GM12874 (cell line): ENCODE measurements at regions not wholly inside any gene's neighbourhood (a gene's known extent, or its start where the extent isn't known, plus 50 kb on each side); places are given as distances from the start of the nearest gene placed in this dataset.

Experiments used
- TF ChIP-seq, protein P1 (sequence below): IDR thresholded peaks from 2 replicates; pipeline ENCODE4 v1.5.1; 2011; ENCODE audit warnings: low read depth, mild to moderate bottlenecking, control low read depth, low read length, moderate library complexity; ENCODE audit not compliant: insufficient read depth

GRCh38 chr1:244246334-244246733, 195.3 kb downstream of the ZBTB18 start:
- TF ChIP-seq, protein P1, sequence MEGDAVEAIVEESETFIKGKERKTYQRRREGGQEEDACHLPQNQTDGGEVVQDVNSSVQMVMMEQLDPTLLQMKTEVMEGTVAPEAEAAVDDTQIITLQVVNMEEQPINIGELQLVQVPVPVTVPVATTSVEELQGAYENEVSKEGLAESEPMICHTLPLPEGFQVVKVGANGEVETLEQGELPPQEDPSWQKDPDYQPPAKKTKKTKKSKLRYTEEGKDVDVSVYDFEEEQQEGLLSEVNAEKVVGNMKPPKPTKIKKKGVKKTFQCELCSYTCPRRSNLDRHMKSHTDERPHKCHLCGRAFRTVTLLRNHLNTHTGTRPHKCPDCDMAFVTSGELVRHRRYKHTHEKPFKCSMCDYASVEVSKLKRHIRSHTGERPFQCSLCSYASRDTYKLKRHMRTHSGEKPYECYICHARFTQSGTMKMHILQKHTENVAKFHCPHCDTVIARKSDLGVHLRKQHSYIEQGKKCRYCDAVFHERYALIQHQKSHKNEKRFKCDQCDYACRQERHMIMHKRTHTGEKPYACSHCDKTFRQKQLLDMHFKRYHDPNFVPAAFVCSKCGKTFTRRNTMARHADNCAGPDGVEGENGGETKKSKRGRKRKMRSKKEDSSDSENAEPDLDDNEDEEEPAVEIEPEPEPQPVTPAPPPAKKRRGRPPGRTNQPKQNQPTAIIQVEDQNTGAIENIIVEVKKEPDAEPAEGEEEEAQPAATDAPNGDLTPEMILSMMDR = no peak

DNA sequence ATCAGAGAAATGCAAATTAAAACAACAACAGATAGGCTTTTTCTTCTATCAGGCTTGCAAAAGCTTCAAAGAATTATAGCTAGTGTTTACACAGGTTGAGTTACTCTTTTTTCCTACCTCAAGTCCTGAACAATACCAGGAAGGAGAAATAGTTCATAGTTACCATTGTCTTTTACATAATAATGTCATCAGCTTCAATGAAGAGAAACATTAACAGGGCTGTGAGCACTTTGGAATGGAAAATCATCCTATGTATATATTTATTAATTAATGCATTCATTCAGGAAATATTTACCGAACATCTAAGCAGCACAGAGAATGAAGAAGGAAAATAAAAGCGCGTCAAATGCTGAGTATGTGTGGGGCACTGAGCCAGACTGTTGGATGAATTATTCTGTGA, 197.3 kb downstream of the ZBTB18 start:
- TF ChIP-seq, protein P1 = no peak

- TF ChIP-seq, protein P1 = no peak
Measured at GRCh38 chr1:244252211-244252610, 199.5 kb downstream of the ADSS2 start.

DNA sequence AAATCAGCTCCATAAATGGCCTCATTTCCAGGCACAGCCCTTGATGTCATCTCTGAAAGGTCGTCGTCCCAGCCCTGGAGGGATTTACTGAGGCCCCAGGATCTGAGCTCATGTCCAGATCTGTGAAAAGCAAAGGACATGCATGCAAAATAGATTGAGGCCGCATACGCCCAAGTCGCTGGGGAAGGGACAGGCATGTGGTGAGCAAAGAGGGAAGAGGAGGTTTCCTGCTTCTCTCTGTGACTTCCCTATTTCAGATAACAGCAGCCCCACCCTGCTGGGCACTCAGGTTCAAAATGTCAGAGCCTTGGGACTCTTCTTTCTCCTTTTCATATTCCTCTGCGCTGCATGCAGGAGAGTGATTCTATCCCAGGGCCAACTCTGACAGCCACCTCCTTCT, 197.2 kb downstream of the ADSS2 start:
- TF ChIP-seq, protein P1 = no peak

DNA sequence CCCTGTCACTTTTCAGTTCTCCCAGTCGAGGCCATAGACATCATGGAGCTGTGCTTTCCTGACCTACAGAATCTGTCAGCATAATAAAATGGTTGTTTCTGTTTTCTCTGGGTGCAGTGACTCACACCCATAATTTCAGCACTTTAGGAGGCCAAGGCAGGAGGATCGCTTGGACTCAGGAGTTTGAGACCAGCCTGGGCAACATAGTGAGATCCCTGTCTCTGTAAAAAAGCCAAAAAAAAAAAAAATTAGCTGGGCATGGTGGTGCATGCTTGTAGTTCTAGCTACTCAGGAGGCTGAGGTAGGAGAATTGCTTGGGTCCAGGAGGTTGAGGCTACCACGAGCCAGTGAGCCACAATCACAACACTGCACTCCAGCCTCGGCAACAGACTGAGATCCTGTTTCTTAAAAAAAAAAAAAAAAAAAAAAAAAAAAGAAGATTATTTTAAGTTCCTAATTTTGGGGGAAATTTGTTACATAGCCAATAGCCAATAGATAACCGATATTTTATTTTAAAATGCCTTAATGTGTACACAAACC, 196.2 kb downstream of the ADSS2 start:
- TF ChIP-seq, protein P1 = no peak

- TF ChIP-seq, protein P1 = no peak
Measured at GRCh38 chr1:244256086-244256676, 195.5 kb downstream of the ADSS2 start.

- TF ChIP-seq, protein P1 = no peak
Measured at GRCh38 chr1:244264163-244264562, 187.5 kb downstream of the ADSS2 start.

DNA sequence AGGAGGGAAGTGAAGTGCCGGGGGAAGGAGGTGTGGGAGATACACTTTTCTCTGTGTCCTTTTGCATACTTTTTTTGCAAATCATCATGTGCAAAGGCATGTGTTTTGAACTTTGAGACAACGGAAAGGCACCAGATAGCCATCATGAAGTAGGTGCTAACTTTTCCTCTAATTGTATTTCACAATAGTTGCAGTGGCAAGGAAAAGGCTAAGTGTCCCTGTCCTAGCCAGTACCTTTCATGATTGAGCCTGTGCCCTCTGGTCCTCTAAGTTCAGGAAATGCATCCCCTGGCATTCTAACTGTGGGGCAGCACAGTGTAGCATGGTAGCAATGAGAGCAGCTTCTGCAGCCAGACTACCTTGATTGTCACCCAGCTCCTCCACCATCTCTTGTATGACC, 186.2 kb downstream of the ADSS2 start:
- TF ChIP-seq, protein P1 = no peak
